HG02840 (cell line): ENCODE measurements at regions not wholly inside any gene's neighbourhood (a gene's known extent, or its start where the extent isn't known, plus 50 kb on each side); places are given as distances from the start of the nearest gene placed in this dataset.
"Not testable (repeated sequence)": the region's sequence is repeated elsewhere in the genome, so short reads cannot be mapped to it uniquely, and the experiment has no call there.

Experiments used
- ATAC-seq: cut with Tn5 transposase; IDR thresholded peaks from one replicate; pipeline ENCODE4 v1.9.1; 2021; ENCODE audit warnings: mild to moderate bottlenecking, moderate library complexity, moderate number of reproducible peaks; ENCODE audit not compliant: unreplicated experiment, low FRiP score

DNA sequence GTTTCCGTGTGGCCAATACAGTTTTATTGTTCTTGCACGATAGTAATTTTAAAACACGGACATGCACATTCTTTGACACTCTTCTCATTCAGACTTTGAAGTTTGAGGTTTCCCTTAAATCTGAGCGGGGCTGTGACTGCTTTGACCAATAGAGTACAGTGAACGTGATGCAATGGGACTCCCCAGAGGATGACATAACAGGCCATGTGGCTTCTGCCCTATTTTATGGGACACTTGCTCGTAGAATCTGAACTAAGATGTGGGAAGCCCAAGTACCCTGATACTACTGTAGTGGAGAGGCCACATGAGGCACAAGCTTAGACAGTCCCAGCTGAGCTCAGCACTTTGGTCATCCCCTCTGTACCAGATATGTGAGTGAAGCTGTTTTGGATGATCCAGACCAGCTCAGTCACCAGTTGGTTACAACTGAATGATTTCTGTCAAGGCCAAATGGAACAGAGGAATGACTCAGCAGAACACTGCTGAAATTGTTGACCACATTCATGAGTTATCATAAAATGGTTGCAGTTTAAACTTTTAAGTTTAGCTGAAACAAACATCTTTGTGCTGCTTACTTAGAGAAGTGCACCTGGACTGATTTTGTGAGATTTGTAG, 279.4 kb downstream of the RFPL4B start:
- no peak for ATAC-seq

DNA sequence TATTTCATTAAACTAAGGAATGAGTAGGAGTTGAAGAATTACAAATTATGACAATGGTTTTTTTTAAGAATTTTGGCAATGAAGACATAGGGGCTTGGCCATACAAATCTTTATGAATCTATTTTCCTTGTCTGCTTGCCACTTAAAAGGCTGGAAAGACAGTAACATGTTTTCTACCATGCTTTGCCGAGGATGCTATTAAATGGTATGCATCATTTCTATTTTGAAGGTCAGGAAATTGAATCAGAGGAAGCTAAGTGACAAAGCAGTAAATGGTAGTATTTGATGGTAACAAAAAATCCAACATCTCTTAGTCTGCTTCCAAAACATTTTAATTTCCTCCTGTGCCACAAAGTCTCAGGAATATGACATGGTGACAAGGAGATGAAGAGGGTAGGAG, 287.2 kb downstream of the RFPL4B start:
- ATAC-seq: no peak

DNA sequence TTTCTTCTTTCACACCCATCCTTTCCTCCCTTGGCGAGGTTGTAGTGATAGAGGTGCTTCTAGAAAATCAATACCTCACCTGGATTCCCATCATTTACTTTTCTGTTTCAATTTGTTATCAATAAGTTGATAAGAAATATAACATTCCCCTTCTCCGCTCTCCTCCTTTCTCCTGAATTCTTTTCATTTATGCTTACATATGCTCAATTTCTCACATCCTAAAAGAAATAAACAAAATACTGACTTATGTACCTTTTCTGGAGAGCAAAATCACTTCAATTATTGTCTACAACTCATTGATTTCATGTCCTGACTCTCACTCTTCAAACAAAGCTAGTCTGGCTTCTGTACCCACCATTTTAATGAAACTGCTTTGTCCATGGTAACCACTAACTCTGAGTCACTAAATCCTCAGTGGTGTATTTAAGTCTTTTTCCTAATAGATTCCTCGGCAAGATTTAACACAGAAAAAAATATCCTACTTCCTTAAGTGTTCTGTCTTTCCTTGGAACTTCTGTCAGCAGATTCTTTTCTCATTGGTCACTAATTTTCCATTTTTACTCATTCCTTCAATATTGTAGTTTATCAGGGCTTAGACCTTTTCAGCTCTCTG, 289.6 kb downstream of the RFPL4B start:
- no peak for ATAC-seq

DNA sequence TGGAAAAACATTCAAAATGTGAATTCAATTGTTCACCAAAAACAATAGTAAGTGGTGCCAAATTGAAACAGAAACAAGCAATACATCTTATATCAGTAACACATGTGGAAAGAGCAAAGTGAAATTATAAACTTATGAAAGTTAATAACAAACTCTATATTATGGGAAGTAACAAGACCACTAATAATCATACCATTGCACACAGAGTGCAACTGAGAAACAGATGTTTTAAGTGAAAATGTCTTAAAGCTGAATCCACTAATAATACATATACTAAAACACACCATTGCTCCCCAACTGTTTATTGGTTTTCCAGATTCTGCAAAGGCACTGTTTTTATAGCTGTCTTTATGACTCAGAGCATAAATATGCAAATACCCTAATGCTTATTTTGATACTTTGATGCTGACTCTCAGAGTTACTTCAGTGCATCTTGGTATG, 292.3 kb downstream of the RFPL4B start:
- ATAC-seq: no peak

DNA sequence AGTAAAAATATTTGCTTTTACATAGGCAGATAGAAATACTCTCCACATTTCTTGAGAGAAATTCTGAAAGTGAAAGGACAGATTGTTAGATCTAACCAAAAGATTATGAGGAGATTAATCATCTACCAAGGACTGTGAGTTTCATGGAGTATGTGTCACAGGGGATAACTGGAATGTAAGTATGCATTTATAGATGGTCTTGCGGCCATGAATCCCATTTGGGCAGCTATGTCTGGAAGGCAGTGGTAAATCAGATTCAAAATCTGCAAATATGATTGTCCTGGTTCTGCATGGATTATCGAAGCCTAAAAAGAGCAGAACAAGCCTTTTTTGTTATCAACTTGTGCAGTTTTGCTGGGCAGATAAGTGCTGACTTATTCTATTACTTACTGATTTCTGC, 293.8 kb downstream of the RFPL4B start:
- no peak for ATAC-seq

DNA sequence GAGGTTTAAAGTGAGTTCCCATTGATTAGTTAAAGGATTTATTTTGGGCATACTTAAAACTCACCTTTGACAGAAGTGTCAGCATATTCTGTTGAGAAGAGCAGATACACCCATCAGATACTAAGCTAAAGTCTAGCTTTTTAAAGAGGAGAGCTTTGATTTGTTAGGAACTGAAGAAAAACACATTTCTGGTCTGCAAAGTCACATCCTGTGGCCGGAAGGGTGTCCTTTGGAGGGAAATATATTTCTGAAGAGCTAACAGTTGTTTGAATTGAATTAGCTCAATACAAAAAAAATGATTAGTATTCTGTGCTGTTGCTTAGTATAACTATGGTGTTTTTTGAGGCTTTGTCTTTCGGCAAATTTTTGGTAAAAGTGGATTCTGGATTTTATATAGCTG, 302.7 kb downstream of the RFPL4B start:
- ATAC-seq: no peak

DNA sequence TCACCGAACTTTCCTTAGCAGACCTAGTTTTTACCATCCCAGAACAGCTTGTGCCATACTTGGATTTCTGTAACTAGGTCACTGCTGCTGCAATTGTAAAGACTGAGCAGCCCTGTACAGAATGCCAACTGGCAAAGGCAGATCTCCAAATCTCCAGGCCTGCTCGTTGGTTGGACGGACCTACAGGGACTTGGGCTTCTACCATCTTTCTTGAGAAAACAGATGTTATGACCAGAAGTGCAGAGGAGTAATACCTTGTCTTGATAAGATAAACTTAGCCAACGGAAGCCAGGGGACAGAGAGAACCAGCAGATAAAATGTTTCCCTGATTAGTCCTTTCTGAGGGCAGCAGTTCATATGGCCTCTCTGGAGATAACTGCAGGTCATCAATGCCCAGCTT, 304.1 kb downstream of the RFPL4B start:
- ATAC-seq: no peak

DNA sequence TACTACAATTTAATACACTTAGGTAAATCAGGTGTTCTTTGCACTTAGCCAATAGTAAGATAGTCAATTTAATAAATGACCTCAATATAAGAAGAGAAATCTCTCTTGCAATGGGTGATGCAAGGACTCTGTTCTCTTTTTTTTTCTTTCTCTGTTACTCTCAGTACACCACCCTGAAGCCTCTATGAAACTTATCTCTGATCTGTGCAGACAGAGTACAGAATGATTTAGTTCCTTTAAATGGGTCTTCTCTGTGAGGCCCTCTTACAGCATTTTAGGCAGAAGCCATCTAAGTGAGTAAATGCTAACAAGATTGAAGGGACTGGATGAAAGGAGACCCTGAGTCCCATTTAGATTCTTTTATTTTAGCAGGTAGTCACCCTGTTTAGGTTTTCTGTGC, 312.8 kb downstream of the RFPL4B start:
- ATAC-seq: no peak

DNA sequence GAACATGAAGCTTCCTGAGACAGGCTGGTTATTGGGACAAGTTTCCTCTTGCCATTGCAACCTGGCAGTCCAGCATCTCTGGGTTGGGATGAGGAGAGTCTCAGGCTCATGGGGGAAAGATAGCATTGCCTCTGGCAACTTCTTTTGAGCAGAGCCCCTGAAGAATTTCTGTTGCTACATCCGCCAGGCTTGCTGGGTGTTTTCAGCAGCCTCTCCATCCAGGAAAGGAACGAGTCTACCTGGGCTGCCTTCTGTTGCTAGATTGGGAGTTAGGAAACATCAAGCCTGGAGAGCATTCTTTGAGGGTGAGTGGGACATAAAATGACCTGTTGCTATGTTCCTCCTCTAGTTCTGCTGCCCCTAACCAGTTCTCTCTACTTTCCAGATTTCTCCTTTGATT, 313.5 kb downstream of the RFPL4B start:
- ATAC-seq: no peak

DNA sequence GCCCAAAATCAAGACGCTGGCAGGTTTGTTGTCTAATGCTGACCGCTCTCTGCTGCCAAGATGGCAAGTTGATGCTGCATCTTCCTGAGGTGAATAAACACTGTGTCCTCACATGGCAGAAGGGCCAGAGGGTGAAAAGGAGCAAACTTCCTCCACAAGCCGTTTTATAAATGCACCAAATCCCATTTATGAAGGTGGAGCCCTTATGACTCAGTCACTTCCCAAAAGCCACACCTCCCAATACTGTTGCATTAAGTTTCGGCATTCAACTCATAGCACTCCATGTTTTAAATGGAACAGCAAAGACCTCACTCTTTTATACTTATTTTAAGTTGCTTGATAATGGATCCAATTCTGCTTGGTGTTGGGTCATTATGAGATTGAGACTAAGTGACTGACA, 316.6 kb downstream of the RFPL4B start:
- no peak for ATAC-seq

DNA sequence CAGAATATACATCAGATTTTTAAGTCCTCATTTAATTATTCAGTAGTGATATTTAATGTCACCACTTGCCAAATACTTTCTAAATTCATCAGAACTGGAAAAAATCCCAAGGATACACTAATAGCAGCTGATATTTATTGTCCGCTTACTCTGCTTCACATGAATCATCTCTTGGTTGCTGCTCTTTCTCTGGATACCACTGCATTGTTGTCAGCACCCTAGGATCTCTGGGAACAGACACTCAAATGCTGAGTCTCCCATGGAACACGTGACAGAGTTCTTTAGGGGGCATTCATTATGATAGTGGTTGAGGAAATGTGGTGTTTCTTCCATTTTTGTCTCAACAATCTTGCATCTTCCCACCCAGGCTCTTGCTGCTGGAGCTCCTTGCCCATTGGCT, 318.0 kb downstream of the RFPL4B start:
- no peak for ATAC-seq

DNA sequence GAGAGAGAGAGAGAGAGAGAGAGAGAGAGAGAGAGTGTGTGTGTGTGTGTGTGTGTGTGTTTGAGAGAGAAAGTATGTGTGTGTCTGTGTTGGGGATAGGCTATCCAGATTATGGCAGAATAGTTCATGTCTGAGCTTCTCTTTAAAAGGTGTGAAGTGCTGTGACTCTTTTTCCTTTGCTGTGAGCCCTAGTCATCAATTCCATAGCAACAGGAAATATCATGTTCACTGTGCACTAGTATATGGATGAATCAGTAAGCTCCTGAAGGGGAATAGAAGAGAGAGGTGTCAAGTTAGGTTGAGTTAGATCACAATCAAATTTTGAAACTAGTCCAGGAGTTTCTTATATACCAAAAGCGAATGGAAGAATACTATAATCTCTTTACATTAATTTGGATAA, 318.7 kb downstream of the RFPL4B start:
- no peak for ATAC-seq

DNA sequence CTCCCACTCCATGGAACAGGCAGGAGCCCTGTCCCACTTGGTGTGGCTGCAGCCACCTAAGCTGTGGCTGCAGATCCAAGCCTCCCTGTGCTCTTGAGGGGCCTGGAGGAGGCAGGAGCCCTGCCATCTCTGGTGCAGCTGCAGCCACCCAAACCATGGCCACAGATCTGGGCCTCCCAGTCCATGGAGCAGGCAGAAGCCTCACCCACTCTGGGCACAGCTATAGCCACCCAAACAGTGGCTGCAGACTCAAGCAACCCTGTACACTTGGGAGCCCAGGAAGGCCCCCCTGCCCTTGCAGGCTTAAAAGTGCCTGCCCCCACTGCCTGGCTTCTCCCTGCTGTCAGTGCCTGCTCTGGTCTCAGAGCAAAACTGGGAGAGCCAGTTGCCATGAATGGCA, 320.3 kb downstream of the RFPL4B start:
- ATAC-seq: no peak

DNA sequence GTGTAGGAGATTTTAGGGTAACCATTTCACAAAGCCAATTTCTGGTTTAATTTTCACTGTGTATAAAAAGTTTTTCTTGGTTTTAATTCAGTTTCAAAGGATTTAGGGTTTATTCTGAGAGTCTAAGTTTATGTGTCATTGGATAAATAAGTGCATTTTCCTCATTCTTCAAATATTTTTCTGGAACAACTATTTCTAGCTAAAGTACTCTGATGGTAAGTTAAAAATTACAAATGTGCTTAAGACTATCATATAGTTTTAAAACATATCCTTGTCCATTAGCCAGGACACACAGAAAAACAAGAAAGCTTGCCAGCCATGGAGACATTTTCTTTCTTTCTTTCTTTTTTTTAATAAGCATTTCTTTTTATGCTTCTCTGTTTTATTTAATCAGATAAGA, 333.0 kb downstream of the RFPL4B start:
- no peak for ATAC-seq

DNA sequence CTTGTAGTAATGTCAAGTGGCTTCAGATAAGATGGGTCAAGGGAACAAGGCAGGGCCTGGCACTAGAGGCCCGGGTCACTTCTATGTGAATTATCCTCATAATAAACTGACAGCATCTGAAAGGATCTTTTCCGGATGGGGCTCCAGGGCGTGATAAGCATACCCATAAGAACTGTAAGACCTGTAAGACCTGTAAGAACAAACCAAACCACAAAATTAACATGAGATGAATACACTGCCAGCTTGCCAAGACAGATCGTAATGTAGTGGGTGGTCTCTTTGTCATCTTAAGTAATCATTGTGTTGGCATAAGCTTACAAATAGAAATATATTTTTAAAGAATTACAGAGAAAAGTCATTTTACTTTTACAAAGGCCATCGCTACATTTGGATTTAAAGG, 334.9 kb downstream of the RFPL4B start:
- no peak for ATAC-seq

DNA sequence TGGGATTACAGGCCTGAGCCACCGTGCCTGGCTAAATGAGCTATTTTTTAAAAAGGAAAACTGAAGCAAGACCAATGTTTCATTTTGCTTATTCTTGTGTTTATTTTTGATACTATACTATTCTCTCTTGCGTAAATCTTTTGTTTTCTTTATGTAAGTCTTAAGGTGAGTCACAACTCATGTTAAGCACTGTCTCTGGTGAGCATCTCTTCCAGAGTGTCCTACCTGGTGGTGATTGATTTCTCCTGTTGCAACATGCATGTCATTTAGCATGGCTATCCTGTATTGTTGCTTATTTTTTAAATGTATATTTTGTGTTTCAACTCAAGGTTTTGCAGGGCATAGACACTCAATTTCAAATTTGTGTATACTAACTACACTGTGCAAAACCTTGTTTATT, 336.0 kb downstream of the RFPL4B start:
- no peak for ATAC-seq

DNA sequence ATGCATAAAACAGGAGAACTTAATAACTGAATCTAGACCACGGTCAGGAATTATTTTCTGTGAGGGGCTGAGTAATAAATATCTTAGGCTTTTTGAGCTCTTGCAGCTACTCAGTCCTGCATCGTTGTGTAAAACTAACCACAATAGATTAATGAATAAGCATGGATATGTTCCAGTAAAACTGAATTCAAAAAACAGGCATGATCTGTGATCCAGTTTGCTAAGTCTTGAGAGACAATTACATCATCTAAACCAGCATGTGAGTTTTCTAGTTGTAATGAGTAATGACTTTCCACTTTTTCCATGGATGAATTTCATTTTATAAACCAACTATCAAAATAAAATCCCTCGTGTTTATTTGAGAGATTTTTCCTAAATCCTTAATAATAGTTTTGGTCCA, 336.8 kb downstream of the RFPL4B start:
- no peak for ATAC-seq

DNA sequence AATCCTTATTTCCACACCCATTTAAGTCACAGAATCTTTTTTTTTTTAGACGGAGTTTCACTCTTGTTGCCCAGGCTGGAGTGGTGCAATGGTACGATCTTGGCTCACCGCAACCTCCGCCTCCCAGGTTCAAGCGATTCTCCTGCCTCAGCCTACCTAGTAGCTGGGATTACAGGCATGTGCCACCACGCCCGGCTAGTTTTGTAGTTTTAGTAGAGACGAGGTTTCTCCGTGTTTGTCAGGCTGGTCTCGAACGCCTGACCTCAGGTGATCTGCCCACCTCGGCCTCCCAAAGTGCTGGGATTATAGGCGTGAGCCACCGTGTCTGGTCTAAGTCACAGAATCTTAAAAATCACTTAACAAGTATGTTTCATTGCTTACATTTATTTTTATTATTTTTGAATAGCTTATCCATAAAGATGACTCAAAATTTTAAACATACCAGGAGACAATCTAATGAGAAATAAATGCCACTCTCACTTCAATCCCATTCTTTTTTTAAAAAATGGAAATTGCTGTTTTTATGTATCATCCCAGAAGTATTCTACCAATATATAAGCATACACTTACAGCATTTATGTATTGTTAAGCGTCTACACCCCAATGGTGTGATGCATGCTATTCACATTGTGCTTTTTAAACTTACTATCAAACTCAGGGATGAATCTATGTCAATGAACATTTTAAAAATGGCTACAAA, 338.5 kb downstream of the RFPL4B start:
- ATAC-seq: not testable (repeated sequence)

DNA sequence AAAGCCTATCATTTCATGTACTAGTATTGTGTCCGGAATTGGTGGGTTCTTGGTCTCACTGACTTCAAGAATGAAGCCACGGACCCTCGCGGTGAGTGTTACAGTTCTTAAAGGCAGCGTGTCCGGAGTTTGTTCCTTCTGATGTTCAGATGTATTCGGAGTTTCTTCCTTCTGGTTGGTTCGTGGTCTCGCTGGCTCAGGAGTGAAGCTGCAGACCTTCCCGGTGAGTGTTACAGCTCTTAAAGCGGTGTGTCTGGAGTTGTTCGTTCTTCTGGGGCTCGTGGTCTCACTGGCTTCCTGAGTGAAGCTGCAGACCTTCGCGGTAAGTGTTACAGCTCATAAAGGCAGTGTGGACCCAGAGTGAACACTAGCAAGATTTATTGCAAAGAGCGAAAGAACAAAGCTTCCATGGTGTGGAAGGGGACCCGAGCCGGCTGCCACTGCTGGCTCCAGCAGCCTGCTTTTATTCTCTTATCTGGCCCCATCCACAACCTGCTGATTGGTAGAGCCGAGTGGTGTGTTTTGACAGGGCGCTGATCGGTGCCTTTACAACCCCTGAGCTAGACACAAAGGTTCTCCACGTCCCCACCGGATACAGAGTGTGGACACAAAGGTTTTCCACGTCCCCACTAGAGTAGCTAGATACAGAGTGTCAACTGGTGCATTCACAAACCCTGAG, 341.5 kb downstream of the RFPL4B start:
- not testable (repeated sequence) for ATAC-seq

DNA sequence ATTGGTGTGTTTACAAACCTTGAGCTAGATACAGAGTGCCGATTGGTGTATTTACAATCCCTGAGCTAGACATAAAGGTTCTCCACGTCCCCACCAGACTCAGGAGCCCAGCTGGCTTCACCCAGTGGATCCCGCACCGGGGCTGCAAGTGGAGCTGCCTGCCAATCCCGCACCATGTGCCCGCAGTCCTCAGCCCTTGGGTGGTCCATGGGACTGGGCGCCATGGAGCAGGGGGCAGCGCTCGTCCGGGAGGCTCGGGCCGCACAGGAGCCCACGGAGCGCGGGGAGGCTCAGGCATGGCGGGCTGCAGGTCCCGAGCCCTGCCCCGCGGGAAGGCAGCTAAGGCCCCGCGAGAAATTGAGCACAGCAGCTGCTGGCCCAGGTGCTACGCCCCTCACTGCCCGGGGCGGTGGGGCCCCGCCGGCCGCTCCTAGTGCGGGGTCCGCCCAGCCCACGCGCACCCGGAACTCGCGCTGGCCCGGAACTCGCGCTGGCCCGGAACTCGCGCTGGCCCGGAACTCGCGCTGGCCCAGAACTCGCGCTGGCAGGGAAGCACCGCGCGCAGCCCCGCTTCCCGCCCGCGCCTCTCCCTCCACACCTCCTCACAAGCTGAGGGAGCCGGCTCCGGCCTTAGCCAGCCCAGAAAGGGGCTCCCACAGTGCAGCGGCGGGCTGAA, 342.2 kb downstream of the RFPL4B start:
- not testable (repeated sequence) for ATAC-seq
